HCT116 (cell line): ENCODE measurements at regions not wholly inside any gene's neighbourhood (a gene's known extent, or its start where the extent isn't known, plus 50 kb on each side); places are given as distances from the start of the nearest gene placed in this dataset.

Experiments
- ATAC-seq: fragments of 200-7000 bp; cut with Tn5 transposase; 2 replicates; pipeline ENCODE4 v1.9.1; 2020; ENCODE audit warnings: mild to moderate bottlenecking, moderate library complexity
- BruUV-seq: library from RNA; stranded (reverse); fragments of 400-500 nt; replicated peaks from 2 replicates; lab custom pipeline; 2021; lab: Mats Ljungman, UMichigan
- CTCF ChIA-PET: fragments of 300-600 bp; sonication (Branson Sonifier 250); formaldehyde crosslinking; loops from one replicate; lab custom pipeline; 2021; ENCODE audit warnings: antibody characterized with exemption; lab: Charles Lee
- POLR2A ChIA-PET: fragments of 300-600, 350-600 bp; sonication (Branson Sonifier 250); formaldehyde crosslinking; loops from one replicate; lab custom pipeline; 2021; ENCODE audit warnings: antibody characterized with exemption; lab: Charles Lee
- RAD21 ChIA-PET, 2 experiments: fragments of 300-600 bp; sonication (Branson Sonifier 250); formaldehyde crosslinking; loops; one replicate each; lab custom pipeline; 2023; ENCODE audit warnings: low total read pairs in 2 of 2; ENCODE audit not compliant: uncharacterized antibody in 2 of 2, unreplicated experiment in 2 of 2, low non-redundant PET in 1 of 2; lab: Charles Lee
- DNase-seq: peaks from one replicate; pipeline ENCODE4 v3.0.0-alpha.2; 2010; ENCODE audit warnings: low read depth, low spot score
- H2AFZ ChIP-seq: fragments of 200-600 bp; shearing (Covaris generic), sonication (generic); 2 replicates; pipeline ENCODE4 v1.6.1; 2017; ENCODE audit warnings: low read depth, mixed run types, mixed read lengths, antibody characterized with exemption, low read length; ENCODE audit not compliant: poor library complexity, severe bottlenecking
- H3K27ac ChIP-seq: 2 replicates; pipeline ENCODE4 v1.5.1; 2012; ENCODE audit warnings: low read depth, low read length
- H3K27me3 ChIP-seq: fragments of 200-600 bp; sonication (generic); 2 replicates; pipeline ENCODE4 v1.6.1; 2016; ENCODE audit warnings: mixed run types, low read length, mixed read lengths; ENCODE audit not compliant: insufficient read depth
- H3K36me3 ChIP-seq, 2 experiments: fragments of 200-500 bp in 1 of 2; fragments of 200-600 bp in 1 of 2; sonication (Bioruptor generic) in 1 of 2; sonication (generic) in 1 of 2; 2 replicates each; pipeline versions ENCODE4 v1.5.1 to v1.6.1; 2014 to 2016; ENCODE audit warnings: low read length in 2 of 2, inconsistent platforms in 1 of 2, mixed read lengths in 1 of 2, mixed run types in 1 of 2; ENCODE audit not compliant: insufficient read depth in 2 of 2, control insufficient read depth in 1 of 2
- H3K4me1 ChIP-seq, 2 experiments: fragments of 200-600 bp in 1 of 2; sonication (generic) in 1 of 2; 2 replicates each; pipeline versions ENCODE4 v1.5.1 to v1.6.1; 2012 to 2017; ENCODE audit warnings: low read length in 2 of 2, inconsistent platforms in 1 of 2, mild to moderate bottlenecking in 1 of 2, mixed read lengths in 1 of 2, mixed run types in 1 of 2, moderate library complexity in 1 of 2; ENCODE audit not compliant: insufficient read depth in 2 of 2, control insufficient read depth in 1 of 2
- H3K4me2 ChIP-seq: fragments of 200-600 bp; sonication (generic); 2 replicates; pipeline ENCODE4 v1.6.1; 2017; ENCODE audit warnings: mixed run types, low read length, mixed read lengths
- H3K4me3 ChIP-seq, 2 experiments: fragments of 200-600 bp in 1 of 2; sonication (generic) in 1 of 2; replicated peaks in 1 of 2; 2 replicates each; pipeline ENCODE4 v1.5.1; 2011 to 2016; ENCODE audit warnings: low read length in 2 of 2, control low read depth in 1 of 2, low read depth in 1 of 2, mild to moderate bottlenecking in 1 of 2, mixed read lengths in 1 of 2, mixed run types in 1 of 2
- H3K79me2 ChIP-seq: fragments of 200-600 bp; sonication (generic); 2 replicates; pipeline ENCODE4 v1.6.1; 2017; ENCODE audit warnings: mild to moderate bottlenecking, mixed run types, low read length, moderate library complexity, mixed read lengths; ENCODE audit not compliant: insufficient read depth
- H3K9ac ChIP-seq: fragments of 200-600 bp; sonication (generic); 2 replicates; pipeline ENCODE4 v1.6.1; 2016; ENCODE audit warnings: low read length, mixed read lengths
- H3K9me2 ChIP-seq: fragments of 200-600 bp; sonication (generic), shearing (Covaris generic); 2 replicates; pipeline ENCODE4 v1.6.1; 2017; ENCODE audit warnings: mixed run types, mild to moderate bottlenecking, moderate library complexity; ENCODE audit not compliant: insufficient read depth
- H3K9me3 ChIP-seq, 2 experiments: fragments of 200-500 bp in 1 of 2; fragments of 200-600 bp in 1 of 2; sonication (Bioruptor generic) in 1 of 2; sonication (generic) in 1 of 2; 2 replicates each; pipeline ENCODE4 v1.6.1; 2014 to 2017; ENCODE audit warnings: low read length in 2 of 2, mixed read lengths in 2 of 2, inconsistent platforms in 1 of 2, low read depth in 1 of 2, mild to moderate bottlenecking in 1 of 2, mixed run types in 1 of 2, moderate library complexity in 1 of 2; ENCODE audit not compliant: control insufficient read depth in 1 of 2, insufficient read depth in 1 of 2
- H4K20me1 ChIP-seq: fragments of 200-600 bp; sonication (generic), shearing (Covaris generic); 2 replicates; pipeline ENCODE4 v1.6.1; 2017; ENCODE audit warnings: mixed run types, mild to moderate bottlenecking, moderate library complexity; ENCODE audit not compliant: insufficient read depth
- ATF3 ChIP-seq: IDR thresholded peaks from 2 replicates; pipeline ENCODE4 v1.6.1; 2012
- CTCF ChIP-seq, 3 experiments: fragments of 200-600 bp in 1 of 3; sonication (generic) in 1 of 3; IDR thresholded peaks in 2 of 3; conservative IDR thresholded peaks in 1 of 3; 2 replicates each; pipeline ENCODE4 v1.5.1; 2012 to 2017; ENCODE audit warnings: low read depth in 2 of 3, low read length in 2 of 3, antibody characterized with exemption in 1 of 3, borderline replicate concordance in 1 of 3, control low read depth in 1 of 3, mild to moderate bottlenecking in 1 of 3, mixed read lengths in 1 of 3, mixed run types in 1 of 3, moderate library complexity in 1 of 3; ENCODE audit not compliant: insufficient read depth in 1 of 3
- RAD21 ChIP-seq: IDR thresholded peaks from 2 replicates; pipeline ENCODE4 v1.6.1; 2012; ENCODE audit warnings: low read depth, mild to moderate bottlenecking
- SRF ChIP-seq: IDR thresholded peaks from 2 replicates; pipeline ENCODE4 v1.6.1; 2012; ENCODE audit warnings: low read depth
- YY1 ChIP-seq: IDR thresholded peaks from 2 replicates; pipeline ENCODE4 v1.6.1; 2011; ENCODE audit warnings: low read length, low read depth, moderate library complexity, mild to moderate bottlenecking; ENCODE audit not compliant: insufficient replicate concordance; ENCODE audit errors: extremely low read depth
- ZFX ChIP-seq: fragments of 450-650 bp; IDR thresholded peaks from 2 replicates; pipeline ENCODE4 v1.6.1; 2017
- intact Hi-C: fragments of 100-400 bp; cut with micrococcal nuclease; formaldehyde crosslinking; loops from 2 replicates; pipeline ENCODE4 v1.10.0; 2022

GRCh38 chr1:200258447-200259375 is 151.1 kb downstream of the ZNF281 start:
- Histone ChIP-seq H3K9me2 (no peaks in the 10 kb centered on the region), H4K20me1 (no peaks in the 10 kb centered on the region), H2AFZ (no peak overlapping the region), H3K9ac (no peak overlapping the region), H3K9me3 (no peaks in the 10 kb centered on the region), H3K36me3 (no peaks in the 10 kb centered on the region), H3K4me2 (no peak overlapping the region), H3K27me3 (no peaks in the 10 kb centered on the region)
- peak; percentile 39 for DNase-seq
- no TSS peak for BruUV-seq
- peak; percentile 95 for ATAC-seq
- ChIA-PET POLR2A (no interaction called here), RAD21 (no interaction called here)
- TF ChIP-seq YY1 (no peak), SRF (no peak), CTCF (IDR thresholded peaks at IDR 0.05 in 2 of 3, conservative IDR thresholded peaks at IDR 0.05 in 1 of 3; ENCODE audit: borderline replicate concordance in 1 of 3, insufficient read depth in 1 of 3, low read depth in 2 of 3, low read length in 2 of 3) (peak; percentile 37 to 60 (median 56); a peak in 5 of 6 replicates), ATF3 (no peak), RAD21 (peak; percentile 53), ZFX (no peak)
- TF ChIP-seq, all 23 proteins: peak for 2
- Histone ChIP-seq H3K27ac (no peak overlapping the region), H3K79me2 (no peaks in the 10 kb centered on the region), H3K4me1 (no peaks in the 10 kb centered on the region), H3K4me3 (no peak overlapping the region)
- CTCF ChIA-PET: interaction anchor here (1.1 kb wide), 1 partner anchor 230 kb away, joined by 4 read pairs; no protein-coding TSS in a partner anchor
- intact Hi-C loops: no loop called here
